ENCODE measurements at regions not wholly inside any gene's neighbourhood (a gene's known extent, or its start where the extent isn't known, plus 50 kb on each side); places are given as distances from the start of the nearest gene placed in this dataset.

GRCh38 chr6:100990070-100990469 is 108.9 kb upstream of the ASCC3 start:
- no peak for DNase-seq (ENCODE audit: low read depth)
- H3K4me3 ChIP-seq (ENCODE audit: low read length), result no peak overlapping the region
- no peak for TF ChIP-seq CTCF (conservative IDR thresholded peaks at IDR 0.05; ENCODE audit: low read length)

- TF ChIP-seq CTCF (conservative IDR thresholded peaks at IDR 0.05; ENCODE audit: low read length), result no peak
- no peak overlapping the region for H3K4me3 ChIP-seq (ENCODE audit: low read length)
- no peak for DNase-seq (ENCODE audit: low read depth)
These were observed 115.3 kb upstream of the ASCC3 start for GRCh38 chr6:100996409-100996808.

- DNase-seq (ENCODE audit: low read depth), result no peak
- TF ChIP-seq CTCF (conservative IDR thresholded peaks at IDR 0.05; ENCODE audit: low read length), result no peak
- H3K4me3 ChIP-seq (ENCODE audit: low read length), result no peak overlapping the region
These were observed 117.0 kb upstream of the ASCC3 start for GRCh38 chr6:100998111-100998510.

- no peak for TF ChIP-seq CTCF (conservative IDR thresholded peaks at IDR 0.05; ENCODE audit: low read length)
- no peak for DNase-seq (ENCODE audit: low read depth)
- no peak overlapping the region for H3K4me3 ChIP-seq (ENCODE audit: low read length)
These were observed 118.0 kb upstream of the ASCC3 start for GRCh38 chr6:100999034-100999597.

- no peak overlapping the region for H3K4me3 ChIP-seq (ENCODE audit: low read length)
- no peak for DNase-seq (ENCODE audit: low read depth)
- TF ChIP-seq CTCF (conservative IDR thresholded peaks at IDR 0.05; ENCODE audit: low read length), result no peak
These were observed 119.2 kb upstream of the ASCC3 start for GRCh38 chr6:101000341-101000740.

GRCh38 chr6:101001012-101001411 is 119.9 kb upstream of the ASCC3 start:
- no peak for TF ChIP-seq CTCF (conservative IDR thresholded peaks at IDR 0.05; ENCODE audit: low read length)
- DNase-seq (ENCODE audit: low read depth), result no peak
- H3K4me3 ChIP-seq (ENCODE audit: low read length), result no peak overlapping the region

GRCh38 chr6:101001607-101002006 is 120.5 kb upstream of the ASCC3 start:
- H3K4me3 ChIP-seq (ENCODE audit: low read length), result no peak overlapping the region
- DNase-seq (ENCODE audit: low read depth), result no peak
- no peak for TF ChIP-seq CTCF (conservative IDR thresholded peaks at IDR 0.05; ENCODE audit: low read length)

Data from AG10803 (cell line).